ENCODE measurements at regions not wholly inside any gene's neighbourhood (a gene's known extent, or its start where the extent isn't known, plus 50 kb on each side); places are given as distances from the start of the nearest gene placed in this dataset.

GRCh38 chr5:109989994-109990722 lies 300.4 kb downstream of the MAN2A1 start:
- H3F3A ChIP-seq (replicated peaks; ENCODE audit: low read depth): no peaks in the 10 kb centered on the region
- ATAC-seq (no peak), DNase-seq (ENCODE audit: low spot score) (no peak)
- Mint-ChIP-seq H3K27me3 (ENCODE audit: insufficient read depth, low read depth, poor library complexity) (no peaks in the 10 kb centered on the region), H3K27ac (no peak overlapping the region), H3K4me3 (no peak overlapping the region), H3K36me3 (ENCODE audit: low read depth) (no peaks in the 10 kb centered on the region), H3K9me3 (no peaks in the 10 kb centered on the region), H3K4me1 (no peaks in the 10 kb centered on the region; the same call in 2 of the 3 replicates)
- H4K20me1 ChIP-seq (replicated peaks; ENCODE audit: insufficient read depth): no peaks in the 10 kb centered on the region
- no peaks in the 10 kb centered on the region for H3K36me3 ChIP-seq (ENCODE audit: insufficient read depth)
- H3K4me3 ChIP-seq: no peak overlapping the region
- H3K27ac ChIP-seq (ENCODE audit: low read depth): no peak overlapping the region
- H3K9me2 ChIP-seq (ENCODE audit: insufficient read depth): peaks cover 6% of the 10 kb centered on the region; the same call in 1 of the 2 replicates
- no peak overlapping the region for H3K4me2 ChIP-seq
- H3K79me2 ChIP-seq (replicated peaks; ENCODE audit: insufficient read depth): no peaks in the 10 kb centered on the region
- no peaks in the 10 kb centered on the region for H3K4me1 ChIP-seq (ENCODE audit: insufficient read depth)
- TF ChIP-seq, protein P1, sequence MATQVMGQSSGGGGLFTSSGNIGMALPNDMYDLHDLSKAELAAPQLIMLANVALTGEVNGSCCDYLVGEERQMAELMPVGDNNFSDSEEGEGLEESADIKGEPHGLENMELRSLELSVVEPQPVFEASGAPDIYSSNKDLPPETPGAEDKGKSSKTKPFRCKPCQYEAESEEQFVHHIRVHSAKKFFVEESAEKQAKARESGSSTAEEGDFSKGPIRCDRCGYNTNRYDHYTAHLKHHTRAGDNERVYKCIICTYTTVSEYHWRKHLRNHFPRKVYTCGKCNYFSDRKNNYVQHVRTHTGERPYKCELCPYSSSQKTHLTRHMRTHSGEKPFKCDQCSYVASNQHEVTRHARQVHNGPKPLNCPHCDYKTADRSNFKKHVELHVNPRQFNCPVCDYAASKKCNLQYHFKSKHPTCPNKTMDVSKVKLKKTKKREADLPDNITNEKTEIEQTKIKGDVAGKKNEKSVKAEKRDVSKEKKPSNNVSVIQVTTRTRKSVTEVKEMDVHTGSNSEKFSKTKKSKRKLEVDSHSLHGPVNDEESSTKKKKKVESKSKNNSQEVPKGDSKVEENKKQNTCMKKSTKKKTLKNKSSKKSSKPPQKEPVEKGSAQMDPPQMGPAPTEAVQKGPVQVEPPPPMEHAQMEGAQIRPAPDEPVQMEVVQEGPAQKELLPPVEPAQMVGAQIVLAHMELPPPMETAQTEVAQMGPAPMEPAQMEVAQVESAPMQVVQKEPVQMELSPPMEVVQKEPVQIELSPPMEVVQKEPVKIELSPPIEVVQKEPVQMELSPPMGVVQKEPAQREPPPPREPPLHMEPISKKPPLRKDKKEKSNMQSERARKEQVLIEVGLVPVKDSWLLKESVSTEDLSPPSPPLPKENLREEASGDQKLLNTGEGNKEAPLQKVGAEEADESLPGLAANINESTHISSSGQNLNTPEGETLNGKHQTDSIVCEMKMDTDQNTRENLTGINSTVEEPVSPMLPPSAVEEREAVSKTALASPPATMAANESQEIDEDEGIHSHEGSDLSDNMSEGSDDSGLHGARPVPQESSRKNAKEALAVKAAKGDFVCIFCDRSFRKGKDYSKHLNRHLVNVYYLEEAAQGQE (IDR thresholded peaks at IDR 0.05; ENCODE audit: unreplicated experiment): no peak
- TF ChIP-seq NANOG (IDR thresholded peaks at IDR 0.05; ENCODE audit: borderline replicate concordance) (no peak), EZH2 (IDR thresholded peaks at IDR 0.05; ENCODE audit: low read depth, unreplicated experiment) (no peak), CREB1 (CRISPR knock-in tag; IDR thresholded peaks at IDR 0.05; ENCODE audit: low read depth) (no peak), ZNF331 (CRISPR knock-in tag; IDR thresholded peaks at IDR 0.05; ENCODE audit: low read depth) (no peak), CTCF (conservative IDR thresholded peaks at IDR 0.05; ENCODE audit: low read depth in 2 of 2) (no peak), EZH2phosphoT487 (IDR thresholded peaks at IDR 0.05; ENCODE audit: unreplicated experiment) (no peak)
- TF ChIP-seq, protein P2, sequence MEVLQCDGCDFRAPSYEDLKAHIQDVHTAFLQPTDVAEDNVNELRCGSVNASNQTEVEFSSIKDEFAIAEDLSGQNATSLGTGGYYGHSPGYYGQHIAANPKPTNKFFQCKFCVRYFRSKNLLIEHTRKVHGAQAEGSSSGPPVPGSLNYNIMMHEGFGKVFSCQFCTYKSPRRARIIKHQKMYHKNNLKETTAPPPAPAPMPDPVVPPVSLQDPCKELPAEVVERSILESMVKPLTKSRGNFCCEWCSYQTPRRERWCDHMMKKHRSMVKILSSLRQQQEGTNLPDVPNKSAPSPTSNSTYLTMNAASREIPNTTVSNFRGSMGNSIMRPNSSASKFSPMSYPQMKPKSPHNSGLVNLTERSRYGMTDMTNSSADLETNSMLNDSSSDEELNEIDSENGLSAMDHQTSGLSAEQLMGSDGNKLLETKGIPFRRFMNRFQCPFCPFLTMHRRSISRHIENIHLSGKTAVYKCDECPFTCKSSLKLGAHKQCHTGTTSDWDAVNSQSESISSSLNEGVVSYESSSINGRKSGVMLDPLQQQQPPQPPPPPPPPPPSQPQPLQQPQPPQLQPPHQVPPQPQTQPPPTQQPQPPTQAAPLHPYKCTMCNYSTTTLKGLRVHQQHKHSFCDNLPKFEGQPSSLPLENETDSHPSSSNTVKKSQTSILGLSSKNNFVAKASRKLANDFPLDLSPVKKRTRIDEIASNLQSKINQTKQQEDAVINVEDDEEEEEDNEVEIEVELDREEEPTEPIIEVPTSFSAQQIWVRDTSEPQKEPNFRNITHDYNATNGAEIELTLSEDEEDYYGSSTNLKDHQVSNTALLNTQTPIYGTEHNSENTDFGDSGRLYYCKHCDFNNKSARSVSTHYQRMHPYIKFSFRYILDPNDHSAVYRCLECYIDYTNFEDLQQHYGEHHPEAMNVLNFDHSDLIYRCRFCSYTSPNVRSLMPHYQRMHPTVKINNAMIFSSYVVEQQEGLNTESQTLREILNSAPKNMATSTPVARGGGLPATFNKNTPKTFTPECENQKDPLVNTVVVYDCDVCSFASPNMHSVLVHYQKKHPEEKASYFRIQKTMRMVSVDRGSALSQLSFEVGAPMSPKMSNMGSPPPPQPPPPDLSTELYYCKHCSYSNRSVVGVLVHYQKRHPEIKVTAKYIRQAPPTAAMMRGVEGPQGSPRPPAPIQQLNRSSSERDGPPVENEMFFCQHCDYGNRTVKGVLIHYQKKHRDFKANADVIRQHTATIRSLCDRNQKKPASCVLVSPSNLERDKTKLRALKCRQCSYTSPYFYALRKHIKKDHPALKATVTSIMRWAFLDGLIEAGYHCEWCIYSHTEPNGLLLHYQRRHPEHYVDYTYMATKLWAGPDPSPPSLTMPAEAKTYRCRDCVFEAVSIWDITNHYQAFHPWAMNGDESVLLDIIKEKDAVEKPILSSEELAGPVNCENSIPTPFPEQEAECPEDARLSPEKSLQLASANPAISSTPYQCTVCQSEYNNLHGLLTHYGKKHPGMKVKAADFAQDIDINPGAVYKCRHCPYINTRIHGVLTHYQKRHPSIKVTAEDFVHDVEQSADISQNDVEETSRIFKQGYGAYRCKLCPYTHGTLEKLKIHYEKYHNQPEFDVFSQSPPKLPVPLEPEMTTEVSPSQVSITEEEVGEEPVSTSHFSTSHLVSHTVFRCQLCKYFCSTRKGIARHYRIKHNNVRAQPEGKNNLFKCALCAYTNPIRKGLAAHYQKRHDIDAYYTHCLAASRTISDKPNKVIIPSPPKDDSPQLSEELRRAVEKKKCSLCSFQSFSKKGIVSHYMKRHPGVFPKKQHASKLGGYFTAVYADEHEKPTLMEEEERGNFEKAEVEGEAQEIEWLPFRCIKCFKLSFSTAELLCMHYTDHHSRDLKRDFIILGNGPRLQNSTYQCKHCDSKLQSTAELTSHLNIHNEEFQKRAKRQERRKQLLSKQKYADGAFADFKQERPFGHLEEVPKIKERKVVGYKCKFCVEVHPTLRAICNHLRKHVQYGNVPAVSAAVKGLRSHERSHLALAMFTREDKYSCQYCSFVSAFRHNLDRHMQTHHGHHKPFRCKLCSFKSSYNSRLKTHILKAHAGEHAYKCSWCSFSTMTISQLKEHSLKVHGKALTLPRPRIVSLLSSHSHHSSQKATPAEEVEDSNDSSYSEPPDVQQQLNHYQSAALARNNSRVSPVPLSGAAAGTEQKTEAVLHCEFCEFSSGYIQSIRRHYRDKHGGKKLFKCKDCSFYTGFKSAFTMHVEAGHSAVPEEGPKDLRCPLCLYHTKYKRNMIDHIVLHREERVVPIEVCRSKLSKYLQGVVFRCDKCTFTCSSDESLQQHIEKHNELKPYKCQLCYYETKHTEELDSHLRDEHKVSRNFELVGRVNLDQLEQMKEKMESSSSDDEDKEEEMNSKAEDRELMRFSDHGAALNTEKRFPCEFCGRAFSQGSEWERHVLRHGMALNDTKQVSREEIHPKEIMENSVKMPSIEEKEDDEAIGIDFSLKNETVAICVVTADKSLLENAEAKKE (CRISPR knock-in tag; IDR thresholded peaks at IDR 0.05): no peak
- H3K27me3 ChIP-seq (ENCODE audit: insufficient read depth): no peaks in the 10 kb centered on the region
- peak overlapping the region; percentile 39; the same call in 1 of the 2 replicates for H2AFZ ChIP-seq

Measured in GM23338 (cell line).